22Rv1 (cell line): ENCODE measurements at regions not wholly inside any gene's neighbourhood (a gene's known extent, or its start where the extent isn't known, plus 50 kb on each side); places are given as distances from the start of the nearest gene placed in this dataset.

Source experiments
- ZFX ChIP-seq: fragments of 450-650 bp; IDR thresholded peaks from 2 replicates; pipeline ENCODE4 v1.6.1; 2017; ENCODE audit warnings: antibody characterized with exemption, borderline replicate concordance
- TF ChIP-seq, protein P1 (sequence below): fragments of 450-650 bp; IDR thresholded peaks from 2 replicates; pipeline ENCODE4 v1.5.1; 2017; ENCODE audit warnings: mild to moderate bottlenecking

DNA sequence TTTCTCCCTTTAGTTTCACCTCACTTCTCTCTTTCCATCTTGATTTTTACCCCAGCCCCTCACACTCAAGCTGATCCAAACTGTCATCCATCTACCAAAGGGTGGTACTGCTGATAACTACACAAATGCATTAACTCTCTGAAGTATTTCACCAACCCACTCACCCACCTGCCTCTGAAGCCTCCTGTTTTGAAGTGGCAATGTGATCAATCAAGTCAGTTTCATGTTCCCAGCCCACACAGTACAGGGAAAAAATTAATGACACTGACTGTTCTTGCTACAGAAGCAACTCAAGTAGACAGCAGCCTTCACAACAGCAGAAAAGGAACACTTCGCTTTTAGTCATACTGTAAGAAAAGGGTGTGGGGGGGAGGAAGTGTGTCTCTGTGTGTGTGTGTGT lies 183.0 kb upstream of the NOCT start:
- TF ChIP-seq, protein P1, sequence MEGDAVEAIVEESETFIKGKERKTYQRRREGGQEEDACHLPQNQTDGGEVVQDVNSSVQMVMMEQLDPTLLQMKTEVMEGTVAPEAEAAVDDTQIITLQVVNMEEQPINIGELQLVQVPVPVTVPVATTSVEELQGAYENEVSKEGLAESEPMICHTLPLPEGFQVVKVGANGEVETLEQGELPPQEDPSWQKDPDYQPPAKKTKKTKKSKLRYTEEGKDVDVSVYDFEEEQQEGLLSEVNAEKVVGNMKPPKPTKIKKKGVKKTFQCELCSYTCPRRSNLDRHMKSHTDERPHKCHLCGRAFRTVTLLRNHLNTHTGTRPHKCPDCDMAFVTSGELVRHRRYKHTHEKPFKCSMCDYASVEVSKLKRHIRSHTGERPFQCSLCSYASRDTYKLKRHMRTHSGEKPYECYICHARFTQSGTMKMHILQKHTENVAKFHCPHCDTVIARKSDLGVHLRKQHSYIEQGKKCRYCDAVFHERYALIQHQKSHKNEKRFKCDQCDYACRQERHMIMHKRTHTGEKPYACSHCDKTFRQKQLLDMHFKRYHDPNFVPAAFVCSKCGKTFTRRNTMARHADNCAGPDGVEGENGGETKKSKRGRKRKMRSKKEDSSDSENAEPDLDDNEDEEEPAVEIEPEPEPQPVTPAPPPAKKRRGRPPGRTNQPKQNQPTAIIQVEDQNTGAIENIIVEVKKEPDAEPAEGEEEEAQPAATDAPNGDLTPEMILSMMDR = no peak
- TF ChIP-seq ZFX = no peak
